VCaP (cell line): ENCODE measurements at regions not wholly inside any gene's neighbourhood (a gene's known extent, or its start where the extent isn't known, plus 50 kb on each side); places are given as distances from the start of the nearest gene placed in this dataset.

Experiments
- H3K27ac ChIP-seq: fragments of 450-650 bp; 2 replicates; pipeline ENCODE4 v1.5.1; 2017
- CTCF ChIP-seq: fragments of 450-650 bp; conservative IDR thresholded peaks from 2 replicates; pipeline ENCODE4 v1.5.1; 2017; ENCODE audit warnings: mild to moderate bottlenecking, moderate library complexity

GRCh38 chr14:65308536-65308935, 104.0 kb upstream of the FUT8 start:
- H3K27ac ChIP-seq: no peak overlapping the region
- no peak for TF ChIP-seq CTCF

GRCh38 chr14:65310568-65310967, 102.0 kb upstream of the FUT8 start:
- TF ChIP-seq CTCF: no peak
- H3K27ac ChIP-seq: no peak overlapping the region

- TF ChIP-seq CTCF: no peak
- no peak overlapping the region for H3K27ac ChIP-seq
Observed at GRCh38 chr14:65312859-65313258, 99.7 kb upstream of the FUT8 start.

GRCh38 chr14:65318636-65319506, 93.7 kb upstream of the FUT8 start:
- TF ChIP-seq CTCF: no peak

GRCh38 chr14:65320661-65321308, 91.7 kb upstream of the FUT8 start:
- H3K27ac ChIP-seq: no peak overlapping the region
- TF ChIP-seq CTCF: no peak

More at GRCh38 chr14:65318636-65319506, 93.7 kb upstream of the FUT8 start:
- H3K27ac ChIP-seq: no peak overlapping the region

- no peak for TF ChIP-seq CTCF
- H3K27ac ChIP-seq: no peak overlapping the region
Observed at GRCh38 chr14:65321370-65321875, 91.1 kb upstream of the FUT8 start.

GRCh38 chr14:65329481-65329880, 83.0 kb upstream of the FUT8 start:
- H3K27ac ChIP-seq: no peak overlapping the region
- TF ChIP-seq CTCF: no peak
